ENCODE measurements at regions not wholly inside any gene's neighbourhood (a gene's known extent, or its start where the extent isn't known, plus 50 kb on each side); places are given as distances from the start of the nearest gene placed in this dataset.

DNA sequence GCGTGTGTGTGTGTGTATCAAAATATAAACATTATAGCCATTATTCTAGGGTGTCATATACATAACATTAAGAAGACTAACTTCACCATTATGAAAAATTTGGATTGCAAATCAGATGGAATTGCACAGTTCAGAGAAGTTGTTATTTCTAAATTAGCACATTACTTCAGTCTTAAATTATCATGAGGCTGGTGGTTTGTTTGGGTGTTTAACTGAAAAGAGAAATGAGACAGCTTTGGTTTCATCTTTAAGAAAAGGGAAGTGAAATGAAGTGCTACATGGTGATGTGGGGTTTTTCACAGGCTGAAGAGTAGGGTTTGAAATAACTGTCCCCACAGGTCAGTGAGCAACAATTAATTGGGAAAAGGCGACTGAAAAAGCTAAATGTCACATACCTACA lies 161.2 kb upstream of the XIRP2 start:
- Histone ChIP-seq H3K4me2 (ENCODE audit: low read length) (0 out of 2 replicates have a peak overlapping the region, but pooled peaks have one; percentile 2), H3K27ac (ENCODE audit: low read depth, low read length, poor library complexity, severe bottlenecking) (no peak overlapping the region), H4K20me1 (ENCODE audit: insufficient read depth, low read length) (no peaks in the 10 kb centered on the region), H3K79me2 (ENCODE audit: insufficient read depth, low read depth, low read length) (no peaks in the 10 kb centered on the region), H3K9me2 (ENCODE audit: insufficient read depth, low read length) (no peaks in the 10 kb centered on the region), H2AFZ (ENCODE audit: low read length) (no peak overlapping the region), H3K4me1 (ENCODE audit: insufficient read depth, low read length, poor library complexity, severe bottlenecking) (peaks cover 4% of the 10 kb centered on the region), H3K36me3 (ENCODE audit: insufficient read depth, low read length) (no peaks in the 10 kb centered on the region), H3K4me3 (ENCODE audit: low read depth, low read length, poor library complexity, severe bottlenecking) (no peak overlapping the region), H3K9me3 (ENCODE audit: low read length) (no peaks in the 10 kb centered on the region)
- peak; percentile 17 for DNase-seq (ENCODE audit: low spot score)
- POLR2A ChIA-PET: interaction anchor here (1.0 kb wide), 1 partner anchor 61 kb away, joined by 3 read pairs; no protein-coding TSS in a partner anchor
- TF ChIP-seq, protein P1, sequence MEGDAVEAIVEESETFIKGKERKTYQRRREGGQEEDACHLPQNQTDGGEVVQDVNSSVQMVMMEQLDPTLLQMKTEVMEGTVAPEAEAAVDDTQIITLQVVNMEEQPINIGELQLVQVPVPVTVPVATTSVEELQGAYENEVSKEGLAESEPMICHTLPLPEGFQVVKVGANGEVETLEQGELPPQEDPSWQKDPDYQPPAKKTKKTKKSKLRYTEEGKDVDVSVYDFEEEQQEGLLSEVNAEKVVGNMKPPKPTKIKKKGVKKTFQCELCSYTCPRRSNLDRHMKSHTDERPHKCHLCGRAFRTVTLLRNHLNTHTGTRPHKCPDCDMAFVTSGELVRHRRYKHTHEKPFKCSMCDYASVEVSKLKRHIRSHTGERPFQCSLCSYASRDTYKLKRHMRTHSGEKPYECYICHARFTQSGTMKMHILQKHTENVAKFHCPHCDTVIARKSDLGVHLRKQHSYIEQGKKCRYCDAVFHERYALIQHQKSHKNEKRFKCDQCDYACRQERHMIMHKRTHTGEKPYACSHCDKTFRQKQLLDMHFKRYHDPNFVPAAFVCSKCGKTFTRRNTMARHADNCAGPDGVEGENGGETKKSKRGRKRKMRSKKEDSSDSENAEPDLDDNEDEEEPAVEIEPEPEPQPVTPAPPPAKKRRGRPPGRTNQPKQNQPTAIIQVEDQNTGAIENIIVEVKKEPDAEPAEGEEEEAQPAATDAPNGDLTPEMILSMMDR (conservative IDR thresholded peaks at IDR 0.05; ENCODE audit: low read length): no peak
- TF ChIP-seq EZH2phosphoT487 (IDR thresholded peaks at IDR 0.05; ENCODE audit: borderline replicate concordance, low read depth, low read length): no peak
- BruUV-seq (replicated peaks): no TSS peak
- intact Hi-C loops (cut with micrococcal nuclease; ENCODE audit: unreplicated experiment): no loop called here
- CTCF ChIA-PET (ENCODE audit: unreplicated experiment): no interaction called here

- no peak overlapping the region for H2AFZ ChIP-seq (ENCODE audit: low read length)
- CTCF ChIA-PET (ENCODE audit: unreplicated experiment): no interaction called here
- no peaks in the 10 kb centered on the region for H4K20me1 ChIP-seq (ENCODE audit: insufficient read depth, low read length)
- no peaks in the 10 kb centered on the region for H3K9me3 ChIP-seq (ENCODE audit: low read length)
- H3K27ac ChIP-seq (ENCODE audit: low read depth, low read length, poor library complexity, severe bottlenecking): no peak overlapping the region
- intact Hi-C loops (cut with micrococcal nuclease; ENCODE audit: unreplicated experiment): no loop called here
- no peak for TF ChIP-seq EZH2phosphoT487 (IDR thresholded peaks at IDR 0.05; ENCODE audit: borderline replicate concordance, low read depth, low read length)
- TF ChIP-seq, protein P1 (conservative IDR thresholded peaks at IDR 0.05; ENCODE audit: low read length): no peak
- DNase-seq (ENCODE audit: low spot score): no peak
- POLR2A ChIA-PET: no interaction called here
- H3K79me2 ChIP-seq (ENCODE audit: insufficient read depth, low read depth, low read length): no peaks in the 10 kb centered on the region
- no peaks in the 10 kb centered on the region for H3K36me3 ChIP-seq (ENCODE audit: insufficient read depth, low read length)
- H3K4me1 ChIP-seq (ENCODE audit: insufficient read depth, low read length, poor library complexity, severe bottlenecking): peaks cover 4% of the 10 kb centered on the region
- no peak overlapping the region for H3K4me3 ChIP-seq (ENCODE audit: low read depth, low read length, poor library complexity, severe bottlenecking)
- no TSS peak for BruUV-seq (replicated peaks)
- no peak overlapping the region for H3K4me2 ChIP-seq (ENCODE audit: low read length)
- no peaks in the 10 kb centered on the region for H3K9me2 ChIP-seq (ENCODE audit: insufficient read depth, low read length)
Observed at GRCh38 chr2:166725927-166726924, 162.1 kb upstream of the XIRP2 start.

DNA sequence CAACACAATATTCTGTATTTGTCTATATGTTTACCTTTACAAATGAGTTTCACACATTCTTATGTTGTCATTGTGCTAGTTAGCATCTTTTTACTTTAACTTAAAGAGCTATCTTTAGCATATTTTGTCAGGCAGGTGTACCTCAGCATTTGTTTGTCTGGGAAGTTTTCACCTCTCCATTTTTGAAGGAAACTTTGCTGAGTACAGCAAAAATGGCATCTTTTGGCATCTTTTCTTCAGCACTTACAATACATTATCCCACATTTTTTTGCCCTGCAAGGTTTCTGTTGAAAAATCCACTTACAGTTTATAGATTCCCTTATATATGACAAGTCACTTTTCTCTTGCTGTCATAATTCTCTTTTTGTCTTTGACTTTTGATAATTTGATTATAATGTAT lies 171.3 kb upstream of the XIRP2 start:
- Histone ChIP-seq H3K4me2 (ENCODE audit: low read length) (no peak overlapping the region), H3K9me2 (ENCODE audit: insufficient read depth, low read length) (no peaks in the 10 kb centered on the region), H2AFZ (ENCODE audit: low read length) (no peak overlapping the region), H3K36me3 (ENCODE audit: insufficient read depth, low read length) (no peaks in the 10 kb centered on the region), H3K27ac (ENCODE audit: low read depth, low read length, poor library complexity, severe bottlenecking) (no peak overlapping the region), H3K4me3 (ENCODE audit: low read depth, low read length, poor library complexity, severe bottlenecking) (no peak overlapping the region), H3K4me1 (ENCODE audit: insufficient read depth, low read length, poor library complexity, severe bottlenecking) (no peaks in the 10 kb centered on the region), H3K79me2 (ENCODE audit: insufficient read depth, low read depth, low read length) (no peaks in the 10 kb centered on the region), H3K9me3 (ENCODE audit: low read length) (no peaks in the 10 kb centered on the region), H4K20me1 (ENCODE audit: insufficient read depth, low read length) (no peaks in the 10 kb centered on the region)
- POLR2A ChIA-PET: no interaction called here
- intact Hi-C loops (cut with micrococcal nuclease; ENCODE audit: unreplicated experiment): no loop called here
- DNase-seq (ENCODE audit: low spot score): no peak
- TF ChIP-seq, protein P1 (conservative IDR thresholded peaks at IDR 0.05; ENCODE audit: low read length): no peak
- TF ChIP-seq EZH2phosphoT487 (IDR thresholded peaks at IDR 0.05; ENCODE audit: borderline replicate concordance, low read depth, low read length): no peak
- CTCF ChIA-PET (ENCODE audit: unreplicated experiment): no interaction called here
- BruUV-seq (replicated peaks): no TSS peak
